GM23338 (cell line): ENCODE measurements at regions not wholly inside any gene's neighbourhood (a gene's known extent, or its start where the extent isn't known, plus 50 kb on each side); places are given as distances from the start of the nearest gene placed in this dataset.

Source experiments
- ATAC-seq: fragments of 200-7000 bp; cut with Tn5 transposase; 3 replicates; pipeline ENCODE4 v1.9.1; 2020
- DNase-seq: peaks from one replicate; pipeline ENCODE4 v3.0.0-alpha.2; 2015; ENCODE audit warnings: low spot score
- H2AFZ ChIP-seq: fragments of 200-600 bp; sonication (generic); 2 replicates; pipeline ENCODE4 v1.8.0; 2016; ENCODE audit warnings: antibody characterized with exemption, mild to moderate bottlenecking, moderate library complexity
- H3F3A ChIP-seq: fragments of 200-600 bp; sonication (generic); replicated peaks from 2 replicates; pipeline ENCODE4 v1.8.0; 2017; ENCODE audit warnings: antibody characterized with exemption, mixed run types, low read depth
- H3K27ac ChIP-seq: fragments of 200-600 bp; sonication (generic); 2 replicates; pipeline ENCODE4 v1.6.1; 2016; ENCODE audit warnings: low read depth
- H3K27me3 ChIP-seq: fragments of 200-600 bp; sonication (generic); 2 replicates; pipeline ENCODE4 v1.8.0; 2016; ENCODE audit warnings: mild to moderate bottlenecking, mixed run types, moderate library complexity; ENCODE audit not compliant: insufficient read depth
- H3K36me3 ChIP-seq: fragments of 200-600 bp; sonication (generic); 2 replicates; pipeline ENCODE4 v1.8.0; 2016; ENCODE audit warnings: mild to moderate bottlenecking; ENCODE audit not compliant: insufficient read depth
- H3K4me1 ChIP-seq: fragments of 200-600 bp; sonication (generic); 2 replicates; pipeline ENCODE4 v1.8.0; 2016; ENCODE audit warnings: mild to moderate bottlenecking, moderate library complexity; ENCODE audit not compliant: insufficient read depth
- H3K4me2 ChIP-seq: fragments of 200-600 bp; sonication (generic); 2 replicates; pipeline ENCODE4 v1.7.1; 2017; ENCODE audit warnings: mixed run types
- H3K4me3 ChIP-seq: fragments of 200-600 bp; sonication (generic); 2 replicates; pipeline ENCODE4 v1.6.1; 2016; ENCODE audit warnings: mixed run types
- H3K79me2 ChIP-seq: fragments of 200-600 bp; sonication (generic); replicated peaks from 2 replicates; pipeline ENCODE4 v1.8.0; 2017; ENCODE audit warnings: mild to moderate bottlenecking; ENCODE audit not compliant: insufficient read depth
- H3K9me2 ChIP-seq: fragments of 200-600 bp; sonication (generic); 2 replicates; pipeline ENCODE4 v1.8.0; 2017; ENCODE audit not compliant: insufficient read depth
- H4K20me1 ChIP-seq: fragments of 200-600 bp; sonication (generic); replicated peaks from 2 replicates; pipeline ENCODE4 v1.8.0; 2017; ENCODE audit warnings: mild to moderate bottlenecking; ENCODE audit not compliant: insufficient read depth
- H3K27ac Mint-ChIP-seq: 2 replicates; pipeline ENCODE4 v1.8.0; 2020; ENCODE audit warnings: inconsistent platforms, mild to moderate bottlenecking, moderate library complexity, mixed read lengths
- H3K27me3 Mint-ChIP-seq: 3 replicates; pipeline ENCODE4 v1.8.0; 2022; ENCODE audit warnings: low read depth, mild to moderate bottlenecking, moderate library complexity, mixed read lengths, inconsistent platforms; ENCODE audit not compliant: insufficient read depth, poor library complexity
- H3K36me3 Mint-ChIP-seq: 3 replicates; pipeline ENCODE4 v1.8.0; 2021; ENCODE audit warnings: low read depth, mild to moderate bottlenecking, inconsistent platforms, moderate library complexity, mixed read lengths
- H3K4me1 Mint-ChIP-seq: 3 replicates; pipeline ENCODE4 v1.8.0; 2020; ENCODE audit warnings: mild to moderate bottlenecking, inconsistent platforms, mixed read lengths
- H3K4me3 Mint-ChIP-seq: 3 replicates; pipeline ENCODE4 v1.8.0; 2021; ENCODE audit warnings: moderate library complexity, mild to moderate bottlenecking, inconsistent platforms, mixed read lengths
- H3K9me3 Mint-ChIP-seq: 3 replicates; pipeline ENCODE4 v1.8.0; 2020; ENCODE audit warnings: moderate library complexity, mild to moderate bottlenecking, inconsistent platforms, mixed read lengths
- CREB1 ChIP-seq: fragments of 250-450 bp; sonication (Bioruptor Pico); IDR thresholded peaks from 2 replicates; pipeline ENCODE4 v1.5.0; 2020; ENCODE audit warnings: low read depth, mild to moderate bottlenecking, moderate library complexity
- EZH2 ChIP-seq: fragments of 200-600 bp; sonication (generic); IDR thresholded peaks from one replicate; pipeline ENCODE4 v1.8.0; 2017; ENCODE audit warnings: antibody characterized with exemption, mild to moderate bottlenecking, low read depth; ENCODE audit not compliant: unreplicated experiment
- EZH2phosphoT487 ChIP-seq: fragments of 200-600 bp; sonication (generic); IDR thresholded peaks from one replicate; pipeline ENCODE4 v1.8.1; 2018; ENCODE audit warnings: antibody characterized with exemption; ENCODE audit not compliant: unreplicated experiment
- JUNB ChIP-seq: IDR thresholded peaks from one replicate; pipeline ENCODE4 v1.6.1; 2016; ENCODE audit warnings: antibody characterized with exemption; ENCODE audit not compliant: unreplicated experiment
- NANOG ChIP-seq: IDR thresholded peaks from 2 replicates; pipeline ENCODE4 v1.6.1; 2016; ENCODE audit warnings: antibody characterized with exemption, borderline replicate concordance
- POLR2AphosphoS5 ChIP-seq: IDR thresholded peaks from 2 replicates; pipeline ENCODE4 v1.6.1; 2016; ENCODE audit warnings: antibody characterized with exemption, low read depth
- STAT1 ChIP-seq: IDR thresholded peaks from one replicate; pipeline ENCODE4 v1.6.1; 2016; ENCODE audit warnings: antibody characterized with exemption; ENCODE audit not compliant: unreplicated experiment
- ZNF114 ChIP-seq: fragments of 250-450 bp; sonication (Bioruptor Pico); IDR thresholded peaks from 2 replicates; pipeline ENCODE4 v1.5.0; 2020; ENCODE audit warnings: mild to moderate bottlenecking, moderate library complexity
- ZNF331 ChIP-seq: fragments of 250-450 bp; sonication (Bioruptor Pico); IDR thresholded peaks from 2 replicates; pipeline ENCODE4 v1.5.0; 2020; ENCODE audit warnings: low read depth, mild to moderate bottlenecking, moderate library complexity
- TF ChIP-seq, protein P1 (sequence below), 2 experiments: fragments of 200-600 bp in 1 of 2; sonication (generic) in 1 of 2; conservative IDR thresholded peaks; 2 replicates each; pipeline versions ENCODE4 v1.5.1 to v1.6.1; 2016 to 2017; ENCODE audit warnings: antibody characterized with exemption in 2 of 2, low read depth in 2 of 2, mild to moderate bottlenecking in 2 of 2, moderate library complexity in 1 of 2
- TF ChIP-seq, protein P2 (sequence below): IDR thresholded peaks from one replicate; pipeline ENCODE4 v1.6.1; 2018; ENCODE audit warnings: antibody characterized with exemption; ENCODE audit not compliant: unreplicated experiment
- TF ChIP-seq, protein P3 (sequence below): IDR thresholded peaks from 2 replicates; pipeline ENCODE4 v1.6.1; 2016; ENCODE audit warnings: antibody characterized with exemption

DNA sequence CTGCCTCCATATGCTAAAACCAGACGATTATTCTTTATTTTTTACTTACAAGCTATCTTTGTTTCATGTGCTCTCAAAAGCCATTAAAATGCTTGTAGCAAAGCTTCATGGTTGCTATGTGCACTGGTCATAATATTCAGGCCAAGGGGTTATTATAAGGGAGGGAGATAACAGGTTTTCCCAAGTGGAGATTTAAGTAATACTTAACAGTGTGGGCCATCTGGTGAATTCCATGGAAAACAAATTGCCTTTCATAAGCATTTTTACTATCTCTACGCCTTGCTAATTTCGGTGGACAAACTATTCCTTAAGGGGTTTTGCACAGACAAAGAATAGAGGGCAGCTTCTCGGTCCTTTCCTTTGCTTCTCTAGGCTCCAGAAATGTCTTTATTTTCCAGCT lies 137.8 kb downstream of the NUF2 start:
- no peak overlapping the region for H3K4me3 Mint-ChIP-seq
- Histone ChIP-seq H3K27ac (no peak overlapping the region), H3K27me3 (no peaks in the 10 kb centered on the region), H3K79me2 (no peaks in the 10 kb centered on the region), H4K20me1 (no peaks in the 10 kb centered on the region), H3K4me3 (no peak overlapping the region), H3K36me3 (no peaks in the 10 kb centered on the region), H2AFZ (peak overlapping the region; percentile 76; the same call in 1 of the 2 replicates), H3F3A (no peaks in the 10 kb centered on the region), H3K9me2 (peaks cover under 1% of the 10 kb centered on the region; the same call in 1 of the 2 replicates), H3K4me1 (0 out of 2 replicates have a peak, but pooled peaks cover 10% of the 10 kb centered on the region), H3K4me2 (no peak overlapping the region)
- no peak for DNase-seq
- H3K36me3 Mint-ChIP-seq: no peaks in the 10 kb centered on the region
- no peaks in the 10 kb centered on the region for H3K27me3 Mint-ChIP-seq
- H3K4me1 Mint-ChIP-seq: peaks cover 15% of the 10 kb centered on the region
- no peak overlapping the region for H3K27ac Mint-ChIP-seq
- no peaks in the 10 kb centered on the region for H3K9me3 Mint-ChIP-seq
- no peak for ATAC-seq
- TF ChIP-seq JUNB (no peak), EZH2phosphoT487 (no peak), ZNF114 (CRISPR knock-in tag) (no peak), POLR2AphosphoS5 (no peak), STAT1 (no peak)
- TF ChIP-seq, protein P1, sequence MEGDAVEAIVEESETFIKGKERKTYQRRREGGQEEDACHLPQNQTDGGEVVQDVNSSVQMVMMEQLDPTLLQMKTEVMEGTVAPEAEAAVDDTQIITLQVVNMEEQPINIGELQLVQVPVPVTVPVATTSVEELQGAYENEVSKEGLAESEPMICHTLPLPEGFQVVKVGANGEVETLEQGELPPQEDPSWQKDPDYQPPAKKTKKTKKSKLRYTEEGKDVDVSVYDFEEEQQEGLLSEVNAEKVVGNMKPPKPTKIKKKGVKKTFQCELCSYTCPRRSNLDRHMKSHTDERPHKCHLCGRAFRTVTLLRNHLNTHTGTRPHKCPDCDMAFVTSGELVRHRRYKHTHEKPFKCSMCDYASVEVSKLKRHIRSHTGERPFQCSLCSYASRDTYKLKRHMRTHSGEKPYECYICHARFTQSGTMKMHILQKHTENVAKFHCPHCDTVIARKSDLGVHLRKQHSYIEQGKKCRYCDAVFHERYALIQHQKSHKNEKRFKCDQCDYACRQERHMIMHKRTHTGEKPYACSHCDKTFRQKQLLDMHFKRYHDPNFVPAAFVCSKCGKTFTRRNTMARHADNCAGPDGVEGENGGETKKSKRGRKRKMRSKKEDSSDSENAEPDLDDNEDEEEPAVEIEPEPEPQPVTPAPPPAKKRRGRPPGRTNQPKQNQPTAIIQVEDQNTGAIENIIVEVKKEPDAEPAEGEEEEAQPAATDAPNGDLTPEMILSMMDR (conservative IDR thresholded peaks at IDR 0.05; ENCODE audit: low read depth in 2 of 2): no peak
- TF ChIP-seq, protein P2, sequence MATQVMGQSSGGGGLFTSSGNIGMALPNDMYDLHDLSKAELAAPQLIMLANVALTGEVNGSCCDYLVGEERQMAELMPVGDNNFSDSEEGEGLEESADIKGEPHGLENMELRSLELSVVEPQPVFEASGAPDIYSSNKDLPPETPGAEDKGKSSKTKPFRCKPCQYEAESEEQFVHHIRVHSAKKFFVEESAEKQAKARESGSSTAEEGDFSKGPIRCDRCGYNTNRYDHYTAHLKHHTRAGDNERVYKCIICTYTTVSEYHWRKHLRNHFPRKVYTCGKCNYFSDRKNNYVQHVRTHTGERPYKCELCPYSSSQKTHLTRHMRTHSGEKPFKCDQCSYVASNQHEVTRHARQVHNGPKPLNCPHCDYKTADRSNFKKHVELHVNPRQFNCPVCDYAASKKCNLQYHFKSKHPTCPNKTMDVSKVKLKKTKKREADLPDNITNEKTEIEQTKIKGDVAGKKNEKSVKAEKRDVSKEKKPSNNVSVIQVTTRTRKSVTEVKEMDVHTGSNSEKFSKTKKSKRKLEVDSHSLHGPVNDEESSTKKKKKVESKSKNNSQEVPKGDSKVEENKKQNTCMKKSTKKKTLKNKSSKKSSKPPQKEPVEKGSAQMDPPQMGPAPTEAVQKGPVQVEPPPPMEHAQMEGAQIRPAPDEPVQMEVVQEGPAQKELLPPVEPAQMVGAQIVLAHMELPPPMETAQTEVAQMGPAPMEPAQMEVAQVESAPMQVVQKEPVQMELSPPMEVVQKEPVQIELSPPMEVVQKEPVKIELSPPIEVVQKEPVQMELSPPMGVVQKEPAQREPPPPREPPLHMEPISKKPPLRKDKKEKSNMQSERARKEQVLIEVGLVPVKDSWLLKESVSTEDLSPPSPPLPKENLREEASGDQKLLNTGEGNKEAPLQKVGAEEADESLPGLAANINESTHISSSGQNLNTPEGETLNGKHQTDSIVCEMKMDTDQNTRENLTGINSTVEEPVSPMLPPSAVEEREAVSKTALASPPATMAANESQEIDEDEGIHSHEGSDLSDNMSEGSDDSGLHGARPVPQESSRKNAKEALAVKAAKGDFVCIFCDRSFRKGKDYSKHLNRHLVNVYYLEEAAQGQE: no peak

DNA sequence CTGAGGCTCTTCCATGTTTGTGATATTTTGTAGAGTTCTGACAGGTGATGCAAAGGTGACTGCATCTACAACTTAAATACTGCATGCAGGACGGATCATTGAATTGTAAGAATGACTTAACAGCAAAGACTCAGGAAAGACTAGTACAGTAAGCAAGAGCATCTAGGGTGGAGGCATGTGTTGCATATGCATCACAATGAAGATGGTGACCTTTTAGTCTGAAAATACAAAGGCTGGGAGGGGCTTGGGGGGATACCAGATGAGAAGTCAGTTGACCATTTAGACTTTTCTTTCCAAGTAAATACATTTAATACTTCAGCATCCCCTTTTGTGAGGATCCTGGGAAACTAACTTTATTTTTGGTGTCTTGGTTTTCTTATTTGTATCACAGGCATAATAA lies 145.5 kb downstream of the NUF2 start:
- Histone ChIP-seq H3K9me2 (no peaks in the 10 kb centered on the region; the same call in 1 of the 2 replicates), H3K36me3 (no peaks in the 10 kb centered on the region), H3K4me2 (0 out of 2 replicates have a peak overlapping the region, but pooled peaks have one; percentile 1), H3K27me3 (no peaks in the 10 kb centered on the region), H3F3A (no peaks in the 10 kb centered on the region), H3K4me1 (peaks cover 9% of the 10 kb centered on the region; the same call in 1 of the 2 replicates), H4K20me1 (no peaks in the 10 kb centered on the region), H2AFZ (no peak overlapping the region), H3K79me2 (no peaks in the 10 kb centered on the region), H3K4me3 (no peak overlapping the region), H3K27ac (no peak overlapping the region)
- Mint-ChIP-seq H3K27ac (no peak overlapping the region), H3K9me3 (no peaks in the 10 kb centered on the region), H3K4me3 (no peak overlapping the region), H3K36me3 (no peaks in the 10 kb centered on the region), H3K27me3 (no peaks in the 10 kb centered on the region), H3K4me1 (peaks cover 7% of the 10 kb centered on the region)
- DNase-seq (peak; percentile 56), ATAC-seq (peak; percentile 72)
- TF ChIP-seq ZNF114 (CRISPR knock-in tag): no peak
- no peak for TF ChIP-seq EZH2
- no peak for TF ChIP-seq STAT1
- no peak for TF ChIP-seq POLR2AphosphoS5
- no peak for TF ChIP-seq ZNF331
- TF ChIP-seq JUNB: no peak
- no peak for TF ChIP-seq CREB1 (CRISPR knock-in tag)
- TF ChIP-seq, protein P3, sequence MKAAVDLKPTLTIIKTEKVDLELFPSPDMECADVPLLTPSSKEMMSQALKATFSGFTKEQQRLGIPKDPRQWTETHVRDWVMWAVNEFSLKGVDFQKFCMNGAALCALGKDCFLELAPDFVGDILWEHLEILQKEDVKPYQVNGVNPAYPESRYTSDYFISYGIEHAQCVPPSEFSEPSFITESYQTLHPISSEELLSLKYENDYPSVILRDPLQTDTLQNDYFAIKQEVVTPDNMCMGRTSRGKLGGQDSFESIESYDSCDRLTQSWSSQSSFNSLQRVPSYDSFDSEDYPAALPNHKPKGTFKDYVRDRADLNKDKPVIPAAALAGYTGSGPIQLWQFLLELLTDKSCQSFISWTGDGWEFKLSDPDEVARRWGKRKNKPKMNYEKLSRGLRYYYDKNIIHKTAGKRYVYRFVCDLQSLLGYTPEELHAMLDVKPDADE: no peak
- TF ChIP-seq, protein P2: no peak
- TF ChIP-seq, protein P1 (conservative IDR thresholded peaks at IDR 0.05; ENCODE audit: low read depth in 2 of 2): no peak
- no peak for TF ChIP-seq NANOG
